Fibroblast of villous mesenchyme (primary cell): ENCODE measurements at regions not wholly inside any gene's neighbourhood (a gene's known extent, or its start where the extent isn't known, plus 50 kb on each side); places are given as distances from the start of the nearest gene placed in this dataset.

Experiments
- DNase-seq: peaks from one replicate; pipeline ENCODE4 v3.0.0-alpha.2; 2010; ENCODE audit warnings: low read depth
- H3K4me3 ChIP-seq: 2 replicates; pipeline ENCODE4 v1.5.1; 2011; ENCODE audit warnings: low read depth, mild to moderate bottlenecking, low read length
- CTCF ChIP-seq: IDR thresholded peaks from 2 replicates; pipeline ENCODE4 v1.5.1; 2012; ENCODE audit warnings: low read depth, mild to moderate bottlenecking, low read length; ENCODE audit not compliant: insufficient read depth

DNA sequence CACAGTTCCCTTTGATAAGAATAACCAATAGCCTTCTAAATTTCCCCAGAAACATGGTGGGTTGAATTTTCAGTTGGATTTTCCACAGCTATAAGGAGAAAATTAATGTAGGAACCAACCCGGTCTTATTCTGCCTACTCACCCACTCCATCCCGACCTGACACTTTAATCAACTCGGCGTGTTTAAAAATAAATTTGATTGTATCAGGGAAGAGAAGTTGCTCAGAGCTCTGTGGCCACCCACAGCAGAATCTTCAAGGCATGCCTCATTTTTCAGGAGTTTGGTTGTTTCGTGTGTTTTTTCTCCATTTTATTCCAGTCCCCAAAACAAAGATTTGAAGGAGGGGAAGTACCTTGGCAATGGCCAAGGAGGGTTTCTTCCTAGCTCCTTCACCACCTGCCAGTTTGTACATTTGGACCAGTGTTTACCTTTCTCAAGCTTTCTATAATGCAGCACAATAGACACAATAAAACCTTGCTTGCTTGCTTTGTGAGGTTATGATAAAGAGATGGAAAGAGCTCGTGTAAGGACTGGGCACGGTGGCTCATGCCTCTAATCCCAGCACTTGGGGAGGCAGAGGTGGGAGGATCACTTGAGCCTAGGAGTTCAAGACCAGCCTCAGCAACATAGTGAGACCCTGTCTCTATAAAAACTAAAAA lies 297.2 kb upstream of the JARID2 start:
- no peak for DNase-seq
- TF ChIP-seq CTCF = no peak
- no peak overlapping the region for H3K4me3 ChIP-seq

DNA sequence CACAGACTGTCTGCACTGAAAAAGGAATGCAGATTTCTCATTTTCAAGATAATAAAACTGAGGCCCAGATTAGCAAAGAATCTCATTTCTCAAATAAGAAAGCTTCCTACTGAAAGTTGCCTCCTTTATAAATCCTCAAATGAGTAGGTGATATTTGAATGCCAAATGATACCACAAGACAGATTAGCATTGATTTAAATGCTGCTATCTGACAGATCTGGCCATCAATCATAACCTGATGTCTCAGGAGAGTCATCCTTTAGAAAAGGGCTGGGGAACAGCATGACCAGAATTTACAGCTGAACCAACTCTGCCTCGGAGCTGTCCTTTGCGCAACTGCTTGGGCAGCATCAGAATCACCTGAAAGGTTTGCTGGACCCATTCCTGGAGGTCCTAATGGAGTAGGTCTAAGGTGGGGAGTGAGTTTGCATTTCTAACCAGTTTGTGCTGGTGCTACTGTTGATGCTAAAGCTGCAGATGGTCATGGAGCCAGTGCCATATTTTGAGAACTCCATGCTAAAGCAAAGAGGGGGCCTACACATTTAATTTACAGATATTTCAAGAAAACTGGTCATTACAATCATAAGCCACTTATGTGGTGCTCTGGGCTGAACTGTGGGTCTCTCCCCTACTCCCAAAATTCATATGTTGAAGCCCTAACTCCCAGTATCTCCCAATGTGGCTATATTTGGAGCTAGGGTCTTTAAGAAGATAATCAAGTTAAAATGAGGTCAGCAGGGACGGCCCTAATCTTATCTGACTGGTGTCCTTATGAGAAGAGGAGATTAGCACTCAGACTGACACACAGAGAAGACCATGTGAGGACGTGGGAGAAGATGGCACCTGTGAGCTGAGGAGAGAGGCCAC lies 295.5 kb upstream of the JARID2 start:
- TF ChIP-seq CTCF = no peak
- no peak overlapping the region for H3K4me3 ChIP-seq
- no peak for DNase-seq

DNA sequence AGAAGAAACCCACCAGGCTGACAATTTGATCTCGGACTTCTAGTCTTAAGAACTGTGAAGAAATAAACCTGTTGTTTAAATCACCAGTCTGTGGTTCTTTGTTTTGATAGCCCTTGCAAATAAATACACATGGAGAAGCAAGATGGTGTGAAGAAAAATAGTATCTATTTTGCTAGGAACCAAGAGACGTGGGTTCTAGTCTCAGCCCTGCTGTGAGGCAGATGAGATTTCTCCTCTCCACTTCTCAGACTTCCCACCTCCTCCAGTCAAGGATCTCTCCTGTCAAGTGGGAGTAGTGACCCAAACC lies 294.9 kb upstream of the JARID2 start:
- no peak overlapping the region for H3K4me3 ChIP-seq
- TF ChIP-seq CTCF = no peak
- no peak for DNase-seq

GRCh38 chr6:14951704-14952103 lies 294.2 kb upstream of the JARID2 start:
- H3K4me3 ChIP-seq = no peak overlapping the region
- no peak for DNase-seq
- no peak for TF ChIP-seq CTCF

GRCh38 chr6:14953836-14954235 lies 292.0 kb upstream of the JARID2 start:
- no peak for TF ChIP-seq CTCF
- no peak for DNase-seq
- H3K4me3 ChIP-seq = no peak overlapping the region

- DNase-seq = no peak
- H3K4me3 ChIP-seq = no peak overlapping the region
- TF ChIP-seq CTCF = no peak
Measured at GRCh38 chr6:14957355-14958059, 288.4 kb upstream of the JARID2 start.
